Bronchial epithelial cell (primary cell): ENCODE measurements at regions not wholly inside any gene's neighbourhood (a gene's known extent, or its start where the extent isn't known, plus 50 kb on each side); places are given as distances from the start of the nearest gene placed in this dataset.

Experiments
- DNase-seq: peaks from one replicate; pipeline ENCODE4 v3.0.0-alpha.2; 2010; ENCODE audit warnings: low read depth
- FAIRE-seq: peaks from 2 replicates; lab custom pipeline; 2011; peaks lifted over from hg19 to GRCh38; lab: Jason Lieb, UNC
- H3K27me3 ChIP-seq: 2 replicates; pipeline ENCODE4 v1.5.1; 2011; ENCODE audit warnings: low read length; ENCODE audit not compliant: control insufficient read depth, insufficient read depth
- H3K36me3 ChIP-seq: 2 replicates; pipeline ENCODE4 v1.5.1; 2011; ENCODE audit warnings: low read length; ENCODE audit not compliant: control insufficient read depth, insufficient read depth
- H3K4me3 ChIP-seq: 2 replicates; pipeline ENCODE4 v1.5.1; 2011; ENCODE audit warnings: mild to moderate bottlenecking, low read depth, low read length, control low read depth
- TF ChIP-seq, protein P1 (sequence below): IDR thresholded peaks from 2 replicates; pipeline ENCODE4 v1.5.1; 2011; ENCODE audit warnings: mild to moderate bottlenecking, moderate library complexity, low read length, control low read depth, inconsistent platforms; ENCODE audit not compliant: insufficient read depth, severe bottlenecking

DNA sequence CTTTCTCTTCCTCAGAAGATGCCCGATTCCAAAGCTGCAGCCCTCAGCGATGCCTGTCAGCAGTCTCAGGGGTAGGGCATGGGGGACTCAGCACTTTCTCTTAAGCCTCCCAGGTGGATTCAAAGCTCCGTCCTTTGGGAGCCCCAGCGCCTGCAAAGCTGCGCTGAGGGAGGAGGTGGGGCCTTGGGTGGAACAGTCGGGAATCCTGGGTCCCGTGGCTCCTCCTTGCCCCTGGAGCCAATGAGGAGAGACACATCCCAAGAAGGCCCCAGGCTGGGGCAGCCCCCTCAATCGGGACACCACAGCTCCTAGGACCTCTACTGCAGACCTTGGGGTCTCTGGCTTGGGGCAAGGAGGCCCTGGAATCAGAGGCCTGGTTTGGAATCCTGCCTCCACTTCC lies 227.5 kb upstream of the IGF1R start:
- DNase-seq (no peak), FAIRE-seq (no peak)
- Histone ChIP-seq H3K36me3 (no peaks in the 10 kb centered on the region), H3K27me3 (peaks cover 12% of the 10 kb centered on the region), H3K4me3 (no peak overlapping the region)
- TF ChIP-seq, protein P1, sequence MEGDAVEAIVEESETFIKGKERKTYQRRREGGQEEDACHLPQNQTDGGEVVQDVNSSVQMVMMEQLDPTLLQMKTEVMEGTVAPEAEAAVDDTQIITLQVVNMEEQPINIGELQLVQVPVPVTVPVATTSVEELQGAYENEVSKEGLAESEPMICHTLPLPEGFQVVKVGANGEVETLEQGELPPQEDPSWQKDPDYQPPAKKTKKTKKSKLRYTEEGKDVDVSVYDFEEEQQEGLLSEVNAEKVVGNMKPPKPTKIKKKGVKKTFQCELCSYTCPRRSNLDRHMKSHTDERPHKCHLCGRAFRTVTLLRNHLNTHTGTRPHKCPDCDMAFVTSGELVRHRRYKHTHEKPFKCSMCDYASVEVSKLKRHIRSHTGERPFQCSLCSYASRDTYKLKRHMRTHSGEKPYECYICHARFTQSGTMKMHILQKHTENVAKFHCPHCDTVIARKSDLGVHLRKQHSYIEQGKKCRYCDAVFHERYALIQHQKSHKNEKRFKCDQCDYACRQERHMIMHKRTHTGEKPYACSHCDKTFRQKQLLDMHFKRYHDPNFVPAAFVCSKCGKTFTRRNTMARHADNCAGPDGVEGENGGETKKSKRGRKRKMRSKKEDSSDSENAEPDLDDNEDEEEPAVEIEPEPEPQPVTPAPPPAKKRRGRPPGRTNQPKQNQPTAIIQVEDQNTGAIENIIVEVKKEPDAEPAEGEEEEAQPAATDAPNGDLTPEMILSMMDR = no peak

DNA sequence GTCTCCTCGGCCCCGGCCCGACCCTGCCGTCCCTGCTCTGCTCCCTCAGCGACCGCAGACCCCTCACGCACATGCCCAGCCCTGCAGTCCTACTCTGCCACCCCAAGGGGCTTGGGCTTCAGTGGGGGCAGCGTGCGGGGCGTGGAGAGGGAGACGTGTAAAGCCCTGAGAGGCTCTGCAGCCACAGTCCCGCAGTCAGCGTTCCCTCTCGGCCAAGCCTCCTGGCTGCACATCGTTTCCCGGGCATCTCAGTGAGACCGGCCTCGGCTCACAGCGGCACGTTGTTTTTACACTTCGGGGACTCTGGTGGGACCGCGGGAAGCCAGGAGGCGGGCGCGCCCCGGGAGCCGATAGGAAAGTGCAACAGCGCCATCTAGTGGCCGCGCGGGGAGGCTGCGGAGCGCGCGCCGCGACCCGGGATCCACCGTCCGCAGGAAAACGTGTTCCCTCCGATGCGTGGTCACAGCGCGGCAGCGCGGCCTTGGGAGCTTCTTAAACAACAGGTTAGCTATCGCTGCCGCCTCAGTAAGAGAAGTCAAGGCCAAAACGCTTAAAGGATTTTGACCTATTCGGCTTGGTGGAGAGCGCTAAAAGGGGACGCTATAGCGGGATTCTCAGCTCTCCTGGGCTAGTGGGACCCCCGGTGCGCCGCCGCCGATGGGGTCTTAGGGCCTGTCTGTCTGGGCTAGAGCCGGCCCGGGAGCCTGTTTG lies 226.8 kb upstream of the IGF1R start:
- no peaks in the 10 kb centered on the region for H3K36me3 ChIP-seq
- FAIRE-seq (no peak), DNase-seq (no peak)
- TF ChIP-seq, protein P1 = peak; percentile 99
- H3K27me3 ChIP-seq = peaks cover 12% of the 10 kb centered on the region
- peak overlapping the region; percentile 11 for H3K4me3 ChIP-seq

DNA sequence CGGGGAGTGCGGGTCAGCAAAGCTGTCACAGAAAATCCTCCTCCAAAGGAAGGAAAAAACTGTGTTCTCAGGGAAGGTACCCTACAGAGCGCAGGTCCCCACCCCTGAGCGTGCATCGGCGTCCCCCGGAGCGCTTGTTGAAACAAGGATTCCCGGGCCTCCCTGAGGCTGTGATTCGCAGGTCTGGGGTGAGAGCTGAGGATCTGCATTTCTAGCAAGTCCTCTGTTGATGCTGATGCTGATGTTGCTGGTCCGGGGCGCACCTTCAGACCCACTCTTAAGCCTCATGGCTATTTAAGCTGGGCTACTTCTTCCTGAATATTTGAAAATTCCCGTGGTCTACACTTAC lies 226.2 kb upstream of the IGF1R start:
- no peak for FAIRE-seq
- Histone ChIP-seq H3K27me3 (peaks cover 12% of the 10 kb centered on the region), H3K4me3 (no peak overlapping the region), H3K36me3 (no peaks in the 10 kb centered on the region)
- TF ChIP-seq, protein P1 = no peak
- no peak for DNase-seq

DNA sequence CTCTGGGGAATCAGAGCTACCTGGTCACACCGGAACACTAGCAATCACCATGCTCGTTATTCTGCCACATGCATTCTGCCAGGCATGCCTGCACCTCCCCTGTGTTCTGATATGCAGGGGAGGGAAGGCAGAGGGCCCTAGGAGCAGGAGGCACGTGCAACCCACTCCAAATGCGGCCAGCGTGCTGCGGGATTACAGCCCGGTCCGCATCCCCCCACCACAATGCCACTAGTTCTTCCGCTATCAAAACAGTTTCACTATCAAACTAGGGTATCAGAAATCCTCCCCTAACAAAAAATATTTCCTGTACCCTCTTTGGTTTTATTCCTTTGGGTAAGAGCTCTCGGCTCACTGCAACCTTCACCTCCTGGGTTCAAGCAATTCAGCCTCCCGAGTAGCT lies 223.2 kb upstream of the IGF1R start:
- Histone ChIP-seq H3K4me3 (no peak overlapping the region), H3K27me3 (peaks cover 12% of the 10 kb centered on the region), H3K36me3 (no peaks in the 10 kb centered on the region)
- FAIRE-seq (no peak), DNase-seq (no peak)
- TF ChIP-seq, protein P1 = no peak

DNA sequence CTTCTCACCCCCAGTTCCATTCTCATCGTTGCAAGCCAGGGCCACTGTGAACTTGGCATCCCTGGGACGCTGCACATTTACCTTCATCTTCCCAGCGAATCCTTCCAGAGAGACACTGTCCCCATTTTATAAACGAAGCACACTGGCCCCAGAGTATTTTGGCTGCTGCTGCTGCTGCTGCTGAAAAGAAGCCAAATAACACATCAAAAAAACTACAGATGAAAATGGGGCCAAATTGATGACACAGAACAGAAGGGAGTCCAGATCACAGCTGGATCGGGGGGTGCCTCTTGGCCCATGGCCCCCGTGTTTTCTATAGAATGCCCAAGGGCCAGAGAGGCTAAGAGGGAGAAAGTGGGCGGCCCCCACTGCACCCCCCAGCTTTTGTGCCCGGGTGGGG lies 221.0 kb upstream of the IGF1R start:
- peaks cover 5% of the 10 kb centered on the region for H3K27me3 ChIP-seq
- TF ChIP-seq, protein P1 = no peak
- H3K4me3 ChIP-seq = no peak overlapping the region
- no peaks in the 10 kb centered on the region for H3K36me3 ChIP-seq
- no peak for DNase-seq
- no peak for FAIRE-seq

DNA sequence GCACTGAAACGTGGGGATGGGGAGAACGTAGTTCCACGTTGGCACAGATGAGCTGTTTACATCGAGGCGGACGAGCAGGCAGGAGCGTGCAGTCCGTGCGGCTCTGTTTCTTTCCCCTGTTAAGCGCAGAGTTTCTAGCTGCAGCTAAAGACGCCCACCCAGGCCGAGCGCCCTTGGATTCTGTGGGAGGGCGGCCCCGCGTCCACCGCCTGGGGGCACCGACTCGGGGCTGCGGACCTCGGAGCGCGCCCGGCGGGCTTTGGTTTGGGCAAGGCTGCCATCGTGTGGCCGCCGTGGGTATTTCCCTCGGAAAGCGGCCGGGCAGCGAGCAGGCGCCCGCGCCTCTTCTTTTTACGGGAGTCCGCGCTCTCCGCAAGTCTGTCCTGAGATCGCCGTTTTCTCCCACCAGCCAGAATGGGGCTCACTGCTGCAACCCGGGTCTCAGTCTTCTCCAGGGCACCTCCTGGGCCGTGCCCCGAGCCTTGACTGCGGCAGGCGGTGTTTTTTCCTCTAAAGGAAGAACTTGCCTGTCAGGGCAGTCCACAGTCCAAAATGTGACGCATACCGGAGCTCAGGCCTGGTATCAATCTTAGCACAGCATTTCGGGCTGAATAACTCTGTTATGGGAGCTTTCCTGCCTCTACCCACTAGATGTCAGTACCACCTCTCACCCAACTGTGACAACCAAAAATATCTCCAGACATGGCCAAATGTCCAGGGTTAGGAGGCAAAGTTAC lies 219.9 kb upstream of the IGF1R start:
- DNase-seq = peak; percentile 78
- FAIRE-seq = no peak
- TF ChIP-seq, protein P1 = peak; percentile 90
- Histone ChIP-seq H3K36me3 (no peaks in the 10 kb centered on the region), H3K27me3 (no peaks in the 10 kb centered on the region), H3K4me3 (peak overlapping the region; percentile 30)
